Sciatic nerve (tissue), 2 donors: ENCODE measurements at regions not wholly inside any gene's neighbourhood (a gene's known extent, or its start where the extent isn't known, plus 50 kb on each side); places are given as distances from the start of the nearest gene placed in this dataset.

Source experiments
- ATAC-seq: fragments of 200-7000 bp; cut with Tn5 transposase; one replicate; pipeline ENCODE4 v1.9.1; 2020; ENCODE audit warnings: mild to moderate bottlenecking, moderate library complexity
- DNase-seq: peaks from one replicate; pipeline ENCODE4 v3.0.0-alpha.2; 2020; ENCODE audit warnings: low spot score
- intact Hi-C: fragments of 100-400 bp; cut with DNase I; formaldehyde crosslinking; loops from one replicate; pipeline ENCODE4 v1.14.2; 2022
- donor health status: DM: no; HTN: no; CAD: no.
- donor health status: DM: no; HTN: no; CAD: no.

DNA sequence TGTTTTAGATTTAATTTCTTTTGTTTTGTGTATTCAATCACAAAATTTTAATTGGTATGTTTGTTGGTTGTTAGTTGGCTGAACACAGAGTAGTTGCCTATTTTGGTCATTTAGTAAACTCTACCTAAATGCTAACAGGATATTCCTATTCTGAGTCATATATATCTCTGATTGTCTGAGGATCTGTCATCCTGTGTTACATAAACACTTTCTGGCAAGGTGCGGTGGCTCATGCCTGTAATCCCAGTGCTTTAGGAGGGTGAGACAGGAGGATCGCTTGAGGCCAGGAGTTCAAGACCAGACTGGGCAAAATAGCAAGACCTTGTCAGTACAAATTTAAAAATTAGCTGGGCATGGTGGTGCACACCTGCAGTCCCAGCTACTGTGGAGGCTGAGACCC is 178.6 kb downstream of the PLCE1 start:
- intact Hi-C loops: no loop called here
- DNase-seq (no peak), ATAC-seq (no peak)

DNA sequence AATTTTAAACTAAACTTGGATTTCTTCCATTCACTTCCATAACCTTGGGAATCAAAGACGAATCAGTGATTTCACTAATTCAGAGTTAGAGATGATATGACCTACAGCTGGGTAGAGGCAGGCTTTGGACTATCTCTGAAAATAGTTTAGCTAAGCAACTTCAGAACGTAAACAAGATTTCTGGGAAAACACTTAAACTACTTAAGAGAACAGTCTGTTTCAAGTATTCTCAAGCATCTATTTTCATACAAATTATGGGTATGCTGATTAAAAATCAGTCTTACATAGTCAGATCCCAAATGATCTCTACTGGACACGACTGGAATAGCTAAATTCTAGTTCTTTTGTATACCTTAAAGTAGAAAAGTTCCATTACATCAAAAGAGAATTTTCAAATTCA is 179.9 kb downstream of the PLCE1 start:
- intact Hi-C loops: no loop called here
- peak; percentile 29 for ATAC-seq

GRCh38 chr10:94174838-94175237 is 181.1 kb downstream of the PLCE1 start:
- intact Hi-C loops: no loop called here
- DNase-seq (no peak), ATAC-seq (no peak)

More for the DNA sequence above, 179.9 kb downstream of the PLCE1 start:
- DNase-seq: no peak

GRCh38 chr10:94178475-94179253 is 184.1 kb downstream of the NOC3L start:
- ATAC-seq (no peak), DNase-seq (no peak)
- intact Hi-C loops: no loop called here

- no peak for DNase-seq
- no peak for ATAC-seq
- intact Hi-C loops: no loop called here
Measured at GRCh38 chr10:94180576-94180975, 182.2 kb downstream of the NOC3L start.

GRCh38 chr10:94183666-94184264 is 179.0 kb downstream of the NOC3L start:
- ATAC-seq (no peak), DNase-seq (no peak)
- intact Hi-C loops: no loop called here

DNA sequence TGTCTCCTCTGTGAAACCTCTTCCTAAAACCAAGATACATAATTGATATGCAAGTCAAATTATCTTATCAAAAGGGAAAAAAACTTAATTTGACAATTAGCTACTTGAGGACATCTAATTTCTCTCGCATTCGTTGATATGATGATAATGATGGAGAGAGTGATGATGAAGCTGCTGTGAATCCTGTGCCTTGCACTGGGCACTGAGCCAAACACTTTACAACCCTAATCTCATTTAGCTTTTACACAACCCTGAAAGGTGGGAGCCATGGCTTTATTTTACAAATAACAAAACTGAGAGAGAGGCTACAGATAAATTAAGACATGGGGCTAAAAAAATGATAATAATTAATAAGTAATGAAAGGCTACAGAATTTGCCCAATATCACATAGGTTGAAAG is 176.0 kb downstream of the NOC3L start:
- DNase-seq (no peak), ATAC-seq (no peak)

GRCh38 chr10:94192333-94192732 is 170.4 kb downstream of the NOC3L start:
- intact Hi-C loops: no loop called here
- ATAC-seq: no peak

More for the DNA sequence above, 176.0 kb downstream of the NOC3L start:
- intact Hi-C loops: no loop called here

DNA sequence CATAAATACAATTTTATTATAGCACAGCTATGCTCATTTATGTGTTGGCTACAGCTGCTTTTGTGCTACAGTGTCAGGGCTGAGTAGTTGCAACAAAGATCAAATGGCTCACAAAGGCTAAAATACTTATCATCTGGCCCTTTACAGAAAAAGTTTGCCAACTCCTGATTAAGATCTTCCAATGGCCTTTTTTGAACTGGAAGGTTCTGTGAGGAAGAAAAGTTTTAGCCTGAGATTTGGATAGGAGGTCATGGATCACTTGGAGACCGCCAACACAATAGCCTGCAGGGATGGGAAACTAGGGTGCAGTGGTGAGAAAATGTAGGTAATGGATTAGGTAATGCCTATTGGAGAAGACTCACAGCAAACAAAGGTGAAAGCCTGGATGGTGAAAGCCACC is 169.8 kb downstream of the NOC3L start:
- peak; percentile 20 for ATAC-seq
- DNase-seq: no peak
- intact Hi-C loops: no loop called here

More at GRCh38 chr10:94192333-94192732, 170.4 kb downstream of the NOC3L start:
- DNase-seq: no peak

- peak; percentile 74 for ATAC-seq
- no peak for DNase-seq
- intact Hi-C loops: no loop called here
Measured at GRCh38 chr10:94193466-94193924, 169.2 kb downstream of the NOC3L start.

GRCh38 chr10:94194256-94194655 is 168.5 kb downstream of the NOC3L start:
- ATAC-seq (peak; percentile 78), DNase-seq (no peak)
- intact Hi-C loops: no loop called here

DNA sequence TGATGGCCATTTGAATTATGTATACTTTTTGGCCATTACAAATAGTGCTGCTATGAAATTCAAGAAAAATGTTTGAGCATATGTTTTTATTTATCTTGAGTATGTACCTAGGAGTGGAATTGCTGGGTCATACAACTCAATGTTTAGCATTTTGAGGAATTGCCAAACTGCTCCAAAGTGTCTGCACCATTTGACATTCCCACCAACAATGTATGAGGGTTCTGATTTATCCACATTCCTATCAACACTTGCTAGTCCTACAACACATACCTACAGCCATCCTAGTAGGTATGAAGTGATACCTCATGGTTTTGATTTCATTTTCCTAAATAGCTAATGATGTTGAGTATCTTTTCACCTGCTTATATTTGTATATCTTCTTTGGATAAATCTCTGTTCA is 165.5 kb downstream of the NOC3L start:
- no peak for ATAC-seq
- DNase-seq: no peak
- intact Hi-C loops: no loop called here

- DNase-seq (no peak), ATAC-seq (no peak)
- intact Hi-C loops: no loop called here
Measured at GRCh38 chr10:94198324-94198723, 164.4 kb downstream of the NOC3L start.

DNA sequence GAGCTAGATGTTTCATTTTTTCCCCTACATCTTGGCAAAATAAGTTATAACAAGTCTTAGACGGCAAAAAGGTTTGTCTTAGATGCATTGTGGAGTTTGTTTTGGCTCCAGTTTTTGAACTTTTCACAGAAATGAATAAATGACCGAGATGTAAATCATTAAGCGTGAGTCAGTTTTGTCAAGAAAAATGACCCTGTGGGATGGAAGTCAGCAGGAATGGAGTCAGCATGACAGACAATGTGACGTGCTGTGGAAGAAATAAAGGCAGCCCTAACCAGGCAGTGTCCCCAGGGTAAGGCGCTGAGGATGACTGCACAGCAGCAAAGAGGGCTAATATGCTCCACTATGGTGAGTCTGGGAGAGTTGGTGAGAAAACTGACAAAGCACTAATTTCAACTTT is 163.2 kb downstream of the NOC3L start:
- no peak for ATAC-seq
- intact Hi-C loops: no loop called here
- DNase-seq: no peak

DNA sequence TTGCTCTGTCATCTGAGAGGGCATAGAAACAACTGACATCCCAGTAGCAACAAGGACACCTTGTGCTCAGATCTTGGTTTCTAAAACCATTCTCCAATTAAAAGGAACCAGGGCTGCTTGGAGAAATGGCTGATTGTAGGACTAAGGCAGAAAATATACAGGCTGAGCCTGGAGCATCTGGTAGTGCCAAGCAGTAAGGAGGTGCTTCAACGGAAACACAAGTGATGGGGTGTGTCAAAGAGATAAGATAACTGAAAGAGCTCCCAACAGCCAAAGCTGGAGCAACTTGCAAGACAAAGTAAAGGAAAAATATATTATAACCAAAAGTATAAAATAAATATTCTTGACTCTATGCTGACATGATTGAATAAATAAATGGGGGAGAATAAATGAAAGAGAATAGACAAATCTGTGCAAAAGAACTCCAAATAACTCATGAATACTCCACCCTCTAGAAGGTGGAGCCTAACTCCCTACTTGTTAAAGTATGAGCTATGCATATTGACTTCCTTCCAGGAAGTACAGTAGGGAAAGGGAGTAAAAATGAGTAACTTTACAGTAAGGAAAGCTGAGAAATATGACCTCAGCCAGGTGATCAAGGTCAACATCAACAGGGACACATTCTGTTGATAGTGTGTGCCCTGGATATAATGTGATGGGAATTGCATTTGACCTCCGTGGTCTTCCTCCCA is 162.4 kb downstream of the NOC3L start:
- DNase-seq: no peak
- intact Hi-C loops: no loop called here
- no peak for ATAC-seq

DNA sequence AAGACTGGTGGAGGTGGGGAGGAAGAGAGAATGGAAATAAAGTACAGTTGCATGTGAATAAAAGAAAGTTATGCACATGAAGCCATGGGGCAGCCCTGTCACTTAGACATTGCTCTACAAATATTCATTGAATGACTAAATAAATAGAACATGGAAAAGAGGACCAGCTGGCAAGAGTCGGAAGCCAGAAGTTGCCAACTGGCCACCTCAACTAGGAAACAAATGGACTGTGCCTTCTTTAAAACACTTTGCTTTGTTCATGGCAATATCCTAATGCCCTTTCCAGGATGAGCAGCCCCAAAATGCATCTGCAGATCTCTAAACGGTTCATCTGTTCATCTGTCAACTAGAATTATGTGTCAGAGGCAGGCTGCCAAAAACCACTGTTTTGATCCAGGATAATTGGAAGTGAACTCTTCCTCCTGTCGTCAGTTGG is 157.3 kb downstream of the NOC3L start:
- intact Hi-C loops: no loop called here
- no peak for ATAC-seq
- DNase-seq: no peak

- ATAC-seq (no peak), DNase-seq (no peak)
- intact Hi-C loops: no loop called here
Measured at GRCh38 chr10:94206176-94206575, 156.6 kb downstream of the NOC3L start.

DNA sequence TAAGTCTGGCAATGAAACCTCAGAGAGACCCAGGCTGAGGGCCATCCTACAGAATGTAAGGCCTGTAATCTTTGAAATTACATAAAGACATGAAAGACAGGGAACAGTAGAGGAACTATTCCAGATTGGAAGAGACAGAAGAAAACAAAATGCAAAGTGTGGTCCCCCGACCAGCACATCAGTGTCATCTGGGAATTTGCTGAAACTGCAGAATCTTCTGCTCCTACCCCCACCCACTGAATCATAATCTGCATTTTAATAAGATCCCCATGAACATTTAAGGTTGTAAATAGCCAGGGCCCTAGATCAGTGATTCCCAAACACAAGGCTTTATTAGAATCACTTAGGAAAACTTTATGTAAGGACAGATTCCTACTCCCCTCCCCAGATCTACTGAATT is 154.4 kb downstream of the NOC3L start:
- ATAC-seq (no peak), DNase-seq (no peak)
- intact Hi-C loops: no loop called here

- ATAC-seq (no peak), DNase-seq (no peak)
- intact Hi-C loops: no loop called here
Measured at GRCh38 chr10:94210440-94211168, 152.1 kb downstream of the NOC3L start.

- intact Hi-C loops: no loop called here
- DNase-seq: no peak
- no peak for ATAC-seq
Measured at GRCh38 chr10:94211169-94211510, 151.6 kb downstream of the NOC3L start.
